GM18858 (cell line): ENCODE measurements at regions not wholly inside any gene's neighbourhood (a gene's known extent, or its start where the extent isn't known, plus 50 kb on each side); places are given as distances from the start of the nearest gene placed in this dataset.

Experiments used
- ATAC-seq: cut with Tn5 transposase; IDR thresholded peaks from one replicate; pipeline ENCODE4 v1.9.1; 2021; ENCODE audit not compliant: unreplicated experiment

GRCh38 chr2:7666596-7667259 is 749.5 kb downstream of the RNF144A start:
- no peak for ATAC-seq

- ATAC-seq, result no peak
Observed at GRCh38 chr2:7667260-7667757, 750.1 kb downstream of the RNF144A start.

DNA sequence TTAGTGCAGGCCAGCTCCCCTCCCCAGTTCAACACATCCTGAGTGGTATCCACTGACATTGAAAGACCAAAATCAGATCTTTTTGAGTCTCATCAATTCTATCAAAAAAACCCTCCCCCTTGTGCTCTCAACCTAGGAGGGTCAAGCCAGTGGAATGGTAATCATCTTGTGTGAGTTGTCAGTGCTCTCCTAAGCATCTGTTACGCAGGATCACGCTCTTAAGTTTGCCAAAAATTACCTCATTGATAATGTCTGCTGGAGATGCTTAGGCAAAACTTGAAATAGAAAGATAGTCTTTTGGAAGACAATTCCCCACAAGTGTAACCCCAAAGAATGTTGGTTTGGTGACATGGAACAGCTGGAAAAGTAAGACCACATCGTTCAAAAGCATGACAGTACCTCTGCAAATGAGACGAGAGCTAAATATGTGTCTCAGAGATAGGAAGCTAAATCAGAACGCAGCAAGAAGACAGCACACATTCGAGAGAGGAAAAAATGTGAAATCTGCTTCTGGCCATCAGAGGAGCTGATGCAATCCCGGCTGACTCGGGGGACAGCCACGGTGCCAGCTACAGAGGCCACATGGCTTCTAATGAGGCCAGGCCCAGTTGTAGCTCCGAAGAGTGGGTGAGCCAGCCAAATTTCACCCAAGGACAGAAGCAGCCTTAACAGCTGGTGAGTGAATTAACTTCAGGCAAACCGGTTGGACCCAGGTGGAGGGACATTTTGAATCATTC is 753.9 kb downstream of the RNF144A start:
- no peak for ATAC-seq

- no peak for ATAC-seq
Observed at GRCh38 chr2:7672027-7672684, 754.9 kb downstream of the RNF144A start.

DNA sequence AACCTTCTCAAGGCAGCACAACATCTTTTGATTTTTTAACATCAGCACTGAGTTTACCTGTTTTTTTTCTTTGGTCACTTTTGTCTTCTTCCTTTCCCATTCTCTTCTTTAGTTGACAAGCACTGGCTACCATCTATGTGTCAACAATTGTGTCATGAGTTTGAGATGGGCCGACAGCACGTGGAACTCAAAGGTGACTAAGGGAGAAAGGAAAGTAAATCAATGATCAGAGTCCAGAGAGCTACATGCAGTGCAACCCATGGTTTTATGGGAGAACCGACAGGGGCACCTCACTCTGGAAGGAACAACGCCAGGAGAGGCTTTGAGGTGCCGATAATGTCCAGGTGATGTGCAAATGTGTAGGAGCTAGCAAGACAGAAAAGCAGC is 755.5 kb downstream of the RNF144A start:
- no peak for ATAC-seq

GRCh38 chr2:7673101-7673500 is 755.9 kb downstream of the RNF144A start:
- no peak for ATAC-seq

GRCh38 chr2:7673853-7674252 is 756.6 kb downstream of the RNF144A start:
- ATAC-seq, result no peak

- no peak for ATAC-seq
Observed at GRCh38 chr2:7674606-7675005, 757.4 kb downstream of the RNF144A start.

GRCh38 chr2:7676714-7677113 is 759.5 kb downstream of the RNF144A start:
- no peak for ATAC-seq

GRCh38 chr2:7681881-7682461 is 764.8 kb downstream of the RNF144A start:
- ATAC-seq, result no peak

GRCh38 chr2:7683196-7683595 is 766.0 kb downstream of the RNF144A start:
- no peak for ATAC-seq

GRCh38 chr2:7683708-7684107 is 766.5 kb downstream of the RNF144A start:
- no peak for ATAC-seq

DNA sequence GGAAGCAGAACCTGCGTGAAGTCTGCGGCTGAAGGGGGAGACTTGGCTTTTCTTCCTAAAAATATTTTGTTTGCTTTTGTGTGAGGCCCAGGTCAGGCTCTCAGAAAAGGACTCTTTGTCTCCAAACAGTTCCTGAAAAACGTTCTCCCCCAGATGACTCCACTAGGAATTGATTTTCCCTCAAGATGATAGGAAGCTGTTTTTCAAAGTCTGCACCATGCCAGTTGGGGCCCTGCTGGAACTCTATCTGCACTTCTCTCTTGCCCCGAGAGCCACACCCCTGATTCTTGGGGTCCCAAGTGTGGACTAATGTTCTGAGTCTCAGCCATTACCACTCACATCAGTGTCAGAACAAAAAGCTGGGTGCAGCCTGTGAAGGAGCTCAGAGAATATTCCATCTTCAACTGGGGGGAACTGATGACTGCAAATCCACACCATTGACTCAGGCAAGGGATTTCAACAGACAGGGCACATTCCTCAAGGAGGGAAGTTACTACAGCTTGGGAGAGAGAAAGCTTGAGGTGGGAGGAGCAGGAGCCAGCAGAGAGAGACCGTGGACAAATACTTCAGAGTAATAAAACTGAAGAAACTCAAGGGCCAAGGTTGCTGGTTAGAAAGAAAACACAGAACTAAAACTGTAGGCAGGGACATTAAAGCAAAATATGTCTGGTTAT is 768.3 kb downstream of the RNF144A start:
- ATAC-seq, result no peak

DNA sequence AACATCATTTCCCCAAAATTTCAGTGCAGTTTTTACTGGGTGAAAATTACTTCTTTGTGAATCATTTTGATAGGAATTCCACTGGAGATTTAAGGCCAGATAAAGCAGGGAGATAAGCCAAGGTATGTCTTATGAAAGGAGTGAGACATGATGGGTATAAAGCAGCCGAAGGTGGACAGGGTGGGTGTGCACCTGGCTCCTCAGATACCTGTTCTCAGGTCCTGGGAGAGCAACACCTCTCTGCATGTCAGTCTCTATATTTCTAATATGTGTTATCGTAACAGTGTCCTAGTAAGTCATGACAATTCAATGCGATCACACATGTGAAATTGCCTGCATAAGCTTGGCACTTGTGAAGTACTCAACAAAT is 768.8 kb downstream of the RNF144A start:
- ATAC-seq, result no peak

- no peak for ATAC-seq
Observed at GRCh38 chr2:7691961-7692656, 774.9 kb downstream of the RNF144A start.

DNA sequence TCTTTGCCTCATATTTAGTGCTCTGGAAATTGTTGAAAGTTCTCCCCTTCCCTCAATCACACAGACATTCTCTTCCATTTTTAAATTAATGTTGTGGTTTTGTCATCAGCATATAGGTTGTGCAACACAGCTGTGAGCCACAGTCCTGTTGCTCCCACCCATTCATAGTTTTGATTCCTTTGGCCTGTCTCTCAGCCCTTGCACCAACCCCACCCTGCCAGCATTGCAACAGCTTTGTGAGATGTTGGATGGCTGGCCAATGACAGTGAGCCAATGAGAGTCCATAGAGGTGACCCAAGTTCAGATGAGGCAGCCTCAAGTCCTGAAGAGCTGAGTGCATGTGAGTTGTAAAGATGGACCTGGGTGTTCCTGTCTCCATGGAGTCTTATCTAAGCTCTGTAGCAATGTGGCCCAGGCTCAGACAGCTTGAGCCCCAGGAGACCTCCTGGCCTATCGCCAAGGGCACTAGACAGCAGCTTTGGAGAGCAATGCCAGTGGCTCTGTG is 775.5 kb downstream of the RNF144A start:
- no peak for ATAC-seq

DNA sequence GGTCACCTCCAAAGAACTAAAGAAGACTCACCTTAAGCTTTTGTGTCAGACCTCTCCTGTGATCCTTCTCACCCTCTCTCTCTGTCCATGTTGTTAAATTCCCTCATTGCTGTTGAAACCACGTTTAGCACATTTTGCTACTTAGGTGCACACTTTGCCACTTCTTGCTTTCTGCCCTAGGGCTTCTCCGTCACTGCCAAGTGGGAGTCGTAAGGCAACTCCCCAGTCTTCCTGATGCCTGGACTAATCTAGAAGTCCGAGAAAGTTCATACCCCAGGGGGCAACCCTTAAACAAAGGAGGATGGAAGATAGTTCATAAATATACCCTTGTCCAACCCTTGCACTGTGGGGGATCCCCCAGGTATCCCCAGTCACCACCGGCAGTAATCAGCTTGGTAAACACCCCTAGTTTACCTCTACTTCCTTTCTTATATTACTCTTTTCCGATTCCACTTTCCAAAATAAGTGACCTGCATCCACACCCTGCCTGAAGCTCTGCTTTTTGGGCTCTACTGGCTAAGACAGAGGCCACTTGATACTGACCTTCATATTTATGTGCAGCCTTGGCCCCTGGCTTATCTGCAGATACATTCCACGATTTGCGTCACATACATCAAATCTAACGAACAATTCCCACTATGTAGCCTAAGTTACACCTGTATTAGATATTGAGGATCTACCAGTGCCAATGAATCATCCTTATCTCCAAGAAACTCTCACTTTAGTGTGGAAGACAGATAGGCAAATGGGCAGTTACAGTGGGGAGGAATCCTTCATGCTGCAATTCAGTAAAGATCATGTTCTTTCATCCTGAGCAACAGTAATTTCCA is 776.2 kb downstream of the RNF144A start:
- no peak for ATAC-seq

- ATAC-seq, result no peak
Observed at GRCh38 chr2:7694076-7694985, 777.1 kb downstream of the RNF144A start.
